H9 (cell line): ENCODE measurements at regions not wholly inside any gene's neighbourhood (a gene's known extent, or its start where the extent isn't known, plus 50 kb on each side); places are given as distances from the start of the nearest gene placed in this dataset.

Experiments
- DNase-seq: peaks from one replicate; pipeline ENCODE4 v3.0.0-alpha.2; 2017
- H2AFZ ChIP-seq: one replicate; pipeline ENCODE4 v1.6.1; 2013; ENCODE audit warnings: mild to moderate bottlenecking, low read length, control low read depth, moderate library complexity
- H2AK5ac ChIP-seq: 2 replicates; pipeline ENCODE4 v1.6.1; 2013; ENCODE audit warnings: low read length, control low read depth, mixed read lengths; ENCODE audit not compliant: insufficient read length
- H2BK120ac ChIP-seq: one replicate; pipeline ENCODE4 v1.6.1; 2013; ENCODE audit warnings: low read depth, mild to moderate bottlenecking, low read length, control low read depth, inconsistent platforms; ENCODE audit not compliant: poor library complexity, severe bottlenecking
- H2BK12ac ChIP-seq: 2 replicates; pipeline ENCODE4 v1.6.1; 2013; ENCODE audit warnings: low read length, control low read depth, mixed read lengths, low read depth; ENCODE audit not compliant: insufficient read length
- H2BK15ac ChIP-seq: 2 replicates; pipeline ENCODE4 v1.6.1; 2013; ENCODE audit warnings: low read depth, low read length, control low read depth
- H2BK20ac ChIP-seq: one replicate; pipeline ENCODE4 v1.6.1; 2013; ENCODE audit warnings: low read depth, mild to moderate bottlenecking, low read length, control low read depth, inconsistent platforms; ENCODE audit not compliant: poor library complexity, severe bottlenecking
- H2BK5ac ChIP-seq: 2 replicates; pipeline ENCODE4 v1.6.1; 2013; ENCODE audit warnings: low read length, control low read depth, mixed read lengths; ENCODE audit not compliant: insufficient read length
- H3K14ac ChIP-seq: 2 replicates; pipeline ENCODE4 v1.6.1; 2013; ENCODE audit warnings: low read length, control low read depth; ENCODE audit not compliant: insufficient read depth
- H3K18ac ChIP-seq: 2 replicates; pipeline ENCODE4 v1.6.1; 2013; ENCODE audit warnings: low read depth, mild to moderate bottlenecking, mixed read lengths, low read length, control low read depth; ENCODE audit not compliant: insufficient read length
- H3K23ac ChIP-seq: 2 replicates; pipeline ENCODE4 v1.6.1; 2013; ENCODE audit warnings: low read length, control low read depth, mixed read lengths, low read depth; ENCODE audit not compliant: insufficient read length
- H3K23me2 ChIP-seq: 2 replicates; pipeline ENCODE4 v1.6.1; 2013; ENCODE audit warnings: low read depth, mild to moderate bottlenecking, mixed read lengths, low read length, control low read depth; ENCODE audit not compliant: insufficient read length, poor library complexity, severe bottlenecking
- H3K27ac ChIP-seq: 2 replicates; pipeline ENCODE4 v1.5.1; 2013; ENCODE audit warnings: low read length, control low read depth, mixed read lengths, low read depth; ENCODE audit not compliant: insufficient read length
- H3K27me3 ChIP-seq: 2 replicates; pipeline ENCODE4 v1.6.1; 2013; ENCODE audit warnings: low read length, control low read depth, inconsistent platforms; ENCODE audit not compliant: insufficient read depth
- H3K4ac ChIP-seq: 2 replicates; pipeline ENCODE4 v1.6.1; 2013; ENCODE audit warnings: low read depth, mild to moderate bottlenecking, control low read depth, inconsistent platforms, low read length, moderate library complexity
- H3K4me1 ChIP-seq: 2 replicates; pipeline ENCODE4 v1.6.1; 2013; ENCODE audit warnings: low read length, control low read depth, inconsistent platforms; ENCODE audit not compliant: insufficient read depth
- H3K4me2 ChIP-seq: 2 replicates; pipeline ENCODE4 v1.6.1; 2013; ENCODE audit warnings: low read length, control low read depth, mixed read lengths; ENCODE audit not compliant: insufficient read length, insufficient read depth
- H3K56ac ChIP-seq: 2 replicates; pipeline ENCODE4 v1.6.1; 2013; ENCODE audit warnings: low read depth, mild to moderate bottlenecking, mixed read lengths, low read length, control low read depth; ENCODE audit not compliant: insufficient read length
- H3K79me1 ChIP-seq: 2 replicates; pipeline ENCODE4 v1.6.1; 2013; ENCODE audit warnings: low read depth, mild to moderate bottlenecking, moderate library complexity, low read length, control low read depth, inconsistent platforms; ENCODE audit not compliant: insufficient read depth, poor library complexity, severe bottlenecking
- H3K79me2 ChIP-seq: 2 replicates; pipeline ENCODE4 v1.6.1; 2013; ENCODE audit warnings: low read length, control low read depth, inconsistent platforms; ENCODE audit not compliant: insufficient read depth
- H3K9ac ChIP-seq: 2 replicates; pipeline ENCODE4 v1.6.1; 2013; ENCODE audit warnings: low read length, control low read depth, mixed read lengths; ENCODE audit not compliant: insufficient read length; ENCODE audit errors: extremely low read depth
- H3K9me3 ChIP-seq: one replicate; pipeline ENCODE4 v1.6.1; 2013; ENCODE audit warnings: low read depth, low read length, inconsistent platforms; ENCODE audit not compliant: control insufficient read depth
- H3T11ph ChIP-seq: one replicate; pipeline ENCODE4 v1.6.1; 2013; ENCODE audit warnings: mild to moderate bottlenecking, low read length, control low read depth, inconsistent platforms
- H4K20me1 ChIP-seq: one replicate; pipeline ENCODE4 v1.6.1; 2013; ENCODE audit not compliant: control insufficient read depth, insufficient read length, insufficient read depth
- H4K5ac ChIP-seq: 2 replicates; pipeline ENCODE4 v1.6.1; 2013; ENCODE audit warnings: low read depth, mild to moderate bottlenecking, mixed read lengths, low read length, control low read depth; ENCODE audit not compliant: insufficient read length
- H4K8ac ChIP-seq: replicated peaks from 2 replicates; pipeline ENCODE4 v1.6.1; 2013; ENCODE audit warnings: low read length, control low read depth, mixed read lengths, low read depth; ENCODE audit not compliant: insufficient read length
- H4K91ac ChIP-seq: 2 replicates; pipeline ENCODE4 v1.6.1; 2013; ENCODE audit warnings: low read depth, mild to moderate bottlenecking, moderate library complexity, mixed read lengths, low read length, control low read depth; ENCODE audit not compliant: insufficient read length
- H3K27ac Mint-ChIP-seq, 3 experiments: 2 replicates in 2 of 3; 3 replicates in 1 of 3; pipeline ENCODE4 v1.8.0; 2020 to 2021; ENCODE audit warnings: mixed read lengths in 3 of 3, mild to moderate bottlenecking in 1 of 3, moderate library complexity in 1 of 3
- H3K27me3 Mint-ChIP-seq: 2 replicates; pipeline ENCODE4 v1.8.0; 2021; ENCODE audit warnings: low read depth, mild to moderate bottlenecking, moderate library complexity, mixed read lengths
- H3K36me3 Mint-ChIP-seq, 3 experiments: 2 replicates in 2 of 3; 3 replicates in 1 of 3; pipeline ENCODE4 v1.8.0; 2020 to 2021; ENCODE audit warnings: low read depth in 3 of 3, mixed read lengths in 3 of 3; ENCODE audit not compliant: insufficient read depth in 1 of 3
- H3K4me1 Mint-ChIP-seq, 2 experiments: 2 replicates each; pipeline ENCODE4 v1.8.0; 2020; ENCODE audit warnings: mixed read lengths in 2 of 2
- H3K4me3 Mint-ChIP-seq, 2 experiments: 2 replicates in 1 of 2; 3 replicates in 1 of 2; pipeline ENCODE4 v1.8.0; 2020 to 2021; ENCODE audit warnings: mild to moderate bottlenecking in 2 of 2, mixed read lengths in 2 of 2, moderate library complexity in 1 of 2
- H3K9me3 Mint-ChIP-seq, 2 experiments: 2 replicates in 1 of 2; 3 replicates in 1 of 2; pipeline ENCODE4 v1.8.0; 2020; ENCODE audit warnings: mild to moderate bottlenecking in 2 of 2, mixed read lengths in 2 of 2, moderate library complexity in 1 of 2
- CTCF ChIP-seq: fragments of 200-600 bp; sonication (generic); conservative IDR thresholded peaks from 3 replicates; pipeline ENCODE4 v1.8.0; 2021; ENCODE audit warnings: antibody characterized with exemption, mild to moderate bottlenecking
- WGBS: extraction: QIAGEN DNeasy Blood & Tissue Kit; methylation state at CpG from one replicate; pipeline ENCODE4 v1.1.7; 2013; ENCODE audit warnings: missing lambda C conversion rate, low lambda C conversion rate, mixed read lengths; ENCODE audit not compliant: insufficient read length; ENCODE audit errors: extremely low coverage; 5-methylcytosine and 5-hydroxymethylcytosine counted together

- Histone ChIP-seq H3K9me3 (no peaks in the 10 kb centered on the region), H3K27ac (no peak overlapping the region), H3K27me3 (no peaks in the 10 kb centered on the region), H2BK120ac (no peak overlapping the region), H3K4me1 (no peaks in the 10 kb centered on the region), H2AK5ac (no peak overlapping the region), H2BK12ac (no peak overlapping the region), H3K79me1 (no peaks in the 10 kb centered on the region), H3K14ac (no peak overlapping the region), H3K9ac (no peak overlapping the region), H3K23me2 (no peaks in the 10 kb centered on the region), H3T11ph (no peak overlapping the region), H2BK15ac (no peak overlapping the region), H4K8ac (no peak overlapping the region), H4K5ac (no peak overlapping the region), H2BK5ac (no peak overlapping the region), H3K79me2 (no peaks in the 10 kb centered on the region), H3K4me2 (no peak overlapping the region), H2BK20ac (no peak overlapping the region), H3K56ac (no peak overlapping the region), H3K18ac (no peak overlapping the region), H4K20me1 (no peaks in the 10 kb centered on the region), H4K91ac (no peak overlapping the region), H2AFZ (no peak overlapping the region), H3K23ac (no peak overlapping the region), H3K4ac (no peak overlapping the region)
- H3K27me3 Mint-ChIP-seq, result no peaks in the 10 kb centered on the region; the same call in 1 of the 2 replicates
- H3K4me3 Mint-ChIP-seq, result no peak overlapping the region
- peaks cover 0 to 12% (median 2%) of the 10 kb centered on the region in 3 experiments; a peak in 4 of 7 replicates for H3K36me3 Mint-ChIP-seq
- no peaks in the 10 kb centered on the region for H3K4me1 Mint-ChIP-seq
- no peak for TF ChIP-seq CTCF
- H3K9me3 Mint-ChIP-seq, result peaks cover 8 to 9% of the 10 kb centered on the region in 2 experiments; a peak in 4 of 5 replicates
- no peak overlapping the region for H3K27ac Mint-ChIP-seq
- DNase-seq, result no peak
- no CpG with 5 or more reads among the region's 3 CpGs for WGBS
These were observed 235.7 kb upstream of the TARS1 start for GRCh38 chr5:33205079-33205478.
